HFFc6 (cell line): ENCODE measurements at regions not wholly inside any gene's neighbourhood (a gene's known extent, or its start where the extent isn't known, plus 50 kb on each side); places are given as distances from the start of the nearest gene placed in this dataset.

Source experiments
- DNase-seq: peaks from one replicate; pipeline ENCODE4 v3.0.0-alpha.2; 2018
- H3K27ac Mint-ChIP-seq: 2 replicates; pipeline ENCODE4 v1.8.0; 2020; ENCODE audit warnings: mild to moderate bottlenecking, mixed read lengths
- H3K27me3 Mint-ChIP-seq: 2 replicates; pipeline ENCODE4 v1.8.0; 2021; ENCODE audit warnings: mild to moderate bottlenecking, moderate library complexity, mixed read lengths; ENCODE audit not compliant: insufficient read depth
- H3K36me3 Mint-ChIP-seq: 2 replicates; pipeline ENCODE4 v1.8.0; 2021; ENCODE audit warnings: low read depth, mixed read lengths
- H3K4me1 Mint-ChIP-seq: 2 replicates; pipeline ENCODE4 v1.8.0; 2020; ENCODE audit warnings: low read depth, mixed read lengths
- H3K4me3 Mint-ChIP-seq: 2 replicates; pipeline ENCODE4 v1.8.0; 2020; ENCODE audit warnings: mild to moderate bottlenecking, moderate library complexity, mixed read lengths
- H3K9me3 Mint-ChIP-seq: 2 replicates; pipeline ENCODE4 v1.8.0; 2020; ENCODE audit warnings: mild to moderate bottlenecking, mixed read lengths
- TF ChIP-seq, protein P1 (sequence below): fragments of 200-600 bp; sonication (generic); IDR thresholded peaks from 2 replicates; pipeline ENCODE4 v1.5.0; 2021; ENCODE audit warnings: antibody characterized with exemption, mild to moderate bottlenecking

DNA sequence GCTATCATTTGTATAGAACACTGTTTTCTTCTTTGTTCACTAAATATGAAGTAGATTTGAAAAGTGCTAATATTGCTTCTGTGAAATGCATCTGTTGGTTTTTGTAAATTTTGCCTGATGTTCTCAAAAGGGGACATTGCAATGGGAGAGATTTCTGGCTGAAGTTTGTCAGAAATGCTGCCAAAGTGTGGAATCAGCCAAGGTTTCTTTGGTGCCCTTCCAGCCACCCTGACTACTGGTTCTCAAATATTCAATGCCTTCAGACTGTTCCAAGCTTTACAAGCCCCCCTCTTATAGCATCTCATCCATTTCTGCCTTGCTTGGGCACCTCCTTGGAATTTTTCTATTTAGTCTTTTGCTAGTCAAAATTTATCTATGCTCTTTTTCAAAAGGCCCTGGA lies 60.6 kb upstream of the TMLHE start:
- DNase-seq = no peak
- H3K36me3 Mint-ChIP-seq = no peaks in the 10 kb centered on the region
- H3K4me3 Mint-ChIP-seq = no peak overlapping the region
- TF ChIP-seq, protein P1, sequence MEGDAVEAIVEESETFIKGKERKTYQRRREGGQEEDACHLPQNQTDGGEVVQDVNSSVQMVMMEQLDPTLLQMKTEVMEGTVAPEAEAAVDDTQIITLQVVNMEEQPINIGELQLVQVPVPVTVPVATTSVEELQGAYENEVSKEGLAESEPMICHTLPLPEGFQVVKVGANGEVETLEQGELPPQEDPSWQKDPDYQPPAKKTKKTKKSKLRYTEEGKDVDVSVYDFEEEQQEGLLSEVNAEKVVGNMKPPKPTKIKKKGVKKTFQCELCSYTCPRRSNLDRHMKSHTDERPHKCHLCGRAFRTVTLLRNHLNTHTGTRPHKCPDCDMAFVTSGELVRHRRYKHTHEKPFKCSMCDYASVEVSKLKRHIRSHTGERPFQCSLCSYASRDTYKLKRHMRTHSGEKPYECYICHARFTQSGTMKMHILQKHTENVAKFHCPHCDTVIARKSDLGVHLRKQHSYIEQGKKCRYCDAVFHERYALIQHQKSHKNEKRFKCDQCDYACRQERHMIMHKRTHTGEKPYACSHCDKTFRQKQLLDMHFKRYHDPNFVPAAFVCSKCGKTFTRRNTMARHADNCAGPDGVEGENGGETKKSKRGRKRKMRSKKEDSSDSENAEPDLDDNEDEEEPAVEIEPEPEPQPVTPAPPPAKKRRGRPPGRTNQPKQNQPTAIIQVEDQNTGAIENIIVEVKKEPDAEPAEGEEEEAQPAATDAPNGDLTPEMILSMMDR = no peak
- no peak overlapping the region for H3K27ac Mint-ChIP-seq
- H3K4me1 Mint-ChIP-seq = no peaks in the 10 kb centered on the region
- no peaks in the 10 kb centered on the region for H3K27me3 Mint-ChIP-seq
- no peaks in the 10 kb centered on the region; the same call in 1 of the 2 replicates for H3K9me3 Mint-ChIP-seq

DNA sequence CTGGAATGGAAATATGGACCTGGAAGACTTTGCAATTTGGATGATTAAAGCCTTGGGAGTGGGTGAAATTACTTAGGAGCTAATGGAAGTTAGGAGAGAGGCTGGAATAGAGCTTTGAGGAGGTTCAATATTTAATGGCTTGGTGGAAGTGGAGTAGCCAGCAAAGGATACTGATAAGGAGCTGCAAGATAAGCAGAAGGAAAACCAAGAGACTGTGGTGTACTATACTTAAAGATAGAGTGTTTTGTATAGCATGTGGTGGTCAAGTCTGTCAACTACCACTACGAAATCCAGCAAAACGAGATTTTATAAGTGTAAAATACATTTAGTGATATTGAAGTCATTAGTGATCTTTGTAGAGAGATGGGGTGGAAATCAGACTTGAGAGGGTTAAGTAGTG lies 54.0 kb upstream of the TMLHE start:
- TF ChIP-seq, protein P1 = no peak
- no peak for DNase-seq
- Mint-ChIP-seq H3K4me1 (no peaks in the 10 kb centered on the region), H3K36me3 (no peaks in the 10 kb centered on the region), H3K4me3 (no peak overlapping the region), H3K27ac (no peak overlapping the region), H3K9me3 (no peaks in the 10 kb centered on the region; the same call in 1 of the 2 replicates), H3K27me3 (no peaks in the 10 kb centered on the region)
